ENCODE measurements at regions not wholly inside any gene's neighbourhood (a gene's known extent, or its start where the extent isn't known, plus 50 kb on each side); places are given as distances from the start of the nearest gene placed in this dataset.

DNA sequence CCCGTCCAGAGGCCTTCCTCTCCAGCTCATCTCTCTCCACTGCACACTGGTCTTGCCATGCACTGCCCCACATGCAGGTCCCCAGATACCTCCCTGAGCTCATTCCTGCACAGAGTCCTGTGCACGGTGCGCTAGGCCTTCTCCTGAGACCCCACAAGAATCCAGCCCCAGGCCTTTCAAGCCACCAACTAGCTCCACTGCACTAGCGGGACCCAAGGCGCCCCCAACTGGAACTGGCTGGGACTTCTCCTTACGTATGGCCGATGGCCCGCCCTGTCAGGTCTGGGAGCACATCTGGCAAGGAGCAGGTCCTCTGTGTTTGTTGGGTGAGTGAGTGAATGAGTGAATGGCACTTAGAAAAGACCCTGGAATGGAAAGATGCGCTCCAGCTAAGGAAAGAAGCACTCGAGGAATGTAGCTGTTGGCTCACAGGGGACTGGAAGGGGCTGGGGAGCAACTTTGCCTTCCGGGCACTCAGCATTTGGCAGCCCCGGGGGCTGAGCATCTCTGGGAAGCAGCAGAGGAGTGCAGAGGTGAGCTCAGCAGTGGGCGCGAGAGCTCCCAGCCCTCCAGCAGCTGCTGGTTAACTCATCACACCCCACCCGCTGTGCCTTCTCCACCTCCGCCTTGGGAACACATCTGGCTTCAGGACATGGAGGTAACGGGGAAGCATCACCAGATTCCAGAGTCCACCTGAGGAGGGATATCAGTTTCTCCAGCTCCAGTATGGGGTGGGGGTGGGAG, 223.1 kb downstream of the GLI2 start:
- POLR2A ChIA-PET, result no interaction called here

More for the DNA sequence above, 223.1 kb downstream of the GLI2 start:
- ATAC-seq, result peak in 1 of 2 experiments; percentile 31; a peak in 2 of 6 replicates
- Histone ChIP-seq H3K4me1 (peaks cover 53% of the 10 kb centered on the region), H3K27ac (peak overlapping the region; percentile 12 to 97; a peak in 5 of 6 replicates), H3K4me2 (no peak overlapping the region), H3K9me3 (no peaks in the 10 kb centered on the region), H3K4me3 (no peak overlapping the region)
- CTCF ChIA-PET, result interaction anchor here (0.6 to 1.5 kb wide), 9 partner anchors 10 to 263 kb away, joined by 3 to 4 read pairs (median 3); no protein-coding TSS in a partner anchor
- TF ChIP-seq MAFK (IDR thresholded peaks at IDR 0.05; ENCODE audit: partially characterized antibody) (no peak), FOXS1 (CRISPR knock-in tag; IDR thresholded peaks at IDR 0.05) (no peak), NPAS2 (CRISPR knock-in tag; IDR thresholded peaks at IDR 0.05; ENCODE audit: borderline replicate concordance) (no peak), TFCP2L1 (CRISPR knock-in tag; IDR thresholded peaks at IDR 0.05) (no peak), CHD4 (IDR thresholded peaks at IDR 0.05; ENCODE audit: borderline replicate concordance) (no peak), RNF2 (IDR thresholded peaks at IDR 0.05; ENCODE audit: borderline replicate concordance, low read depth) (no peak), KDM5A (IDR thresholded peaks at IDR 0.05) (no peak), RARB (CRISPR knock-in tag; IDR thresholded peaks at IDR 0.05) (no peak), SMC3 (IDR thresholded peaks at IDR 0.05) (0 out of 3 replicates have a peak, but pooled peaks have one; percentile 15), RAD21 (conservative IDR thresholded peaks at IDR 0.05 in 1 of 2, IDR thresholded peaks at IDR 0.05 in 1 of 2) (peak in 1 of 2 experiments; percentile 36; a peak in 3 of 5 replicates), NR3C1 (IDR thresholded peaks at IDR 0.05) (no peak), EHF (CRISPR knock-in tag; IDR thresholded peaks at IDR 0.05) (no peak), HOXB5 (CRISPR knock-in tag; IDR thresholded peaks at IDR 0.05) (no peak), ZSCAN20 (CRISPR knock-in tag; IDR thresholded peaks at IDR 0.05) (no peak)
- TF ChIP-seq, protein P1, sequence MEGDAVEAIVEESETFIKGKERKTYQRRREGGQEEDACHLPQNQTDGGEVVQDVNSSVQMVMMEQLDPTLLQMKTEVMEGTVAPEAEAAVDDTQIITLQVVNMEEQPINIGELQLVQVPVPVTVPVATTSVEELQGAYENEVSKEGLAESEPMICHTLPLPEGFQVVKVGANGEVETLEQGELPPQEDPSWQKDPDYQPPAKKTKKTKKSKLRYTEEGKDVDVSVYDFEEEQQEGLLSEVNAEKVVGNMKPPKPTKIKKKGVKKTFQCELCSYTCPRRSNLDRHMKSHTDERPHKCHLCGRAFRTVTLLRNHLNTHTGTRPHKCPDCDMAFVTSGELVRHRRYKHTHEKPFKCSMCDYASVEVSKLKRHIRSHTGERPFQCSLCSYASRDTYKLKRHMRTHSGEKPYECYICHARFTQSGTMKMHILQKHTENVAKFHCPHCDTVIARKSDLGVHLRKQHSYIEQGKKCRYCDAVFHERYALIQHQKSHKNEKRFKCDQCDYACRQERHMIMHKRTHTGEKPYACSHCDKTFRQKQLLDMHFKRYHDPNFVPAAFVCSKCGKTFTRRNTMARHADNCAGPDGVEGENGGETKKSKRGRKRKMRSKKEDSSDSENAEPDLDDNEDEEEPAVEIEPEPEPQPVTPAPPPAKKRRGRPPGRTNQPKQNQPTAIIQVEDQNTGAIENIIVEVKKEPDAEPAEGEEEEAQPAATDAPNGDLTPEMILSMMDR (IDR thresholded peaks at IDR 0.05), result 0 out of 3 replicates have a peak, but pooled peaks have one; percentile 6
- TF ChIP-seq, protein P2, sequence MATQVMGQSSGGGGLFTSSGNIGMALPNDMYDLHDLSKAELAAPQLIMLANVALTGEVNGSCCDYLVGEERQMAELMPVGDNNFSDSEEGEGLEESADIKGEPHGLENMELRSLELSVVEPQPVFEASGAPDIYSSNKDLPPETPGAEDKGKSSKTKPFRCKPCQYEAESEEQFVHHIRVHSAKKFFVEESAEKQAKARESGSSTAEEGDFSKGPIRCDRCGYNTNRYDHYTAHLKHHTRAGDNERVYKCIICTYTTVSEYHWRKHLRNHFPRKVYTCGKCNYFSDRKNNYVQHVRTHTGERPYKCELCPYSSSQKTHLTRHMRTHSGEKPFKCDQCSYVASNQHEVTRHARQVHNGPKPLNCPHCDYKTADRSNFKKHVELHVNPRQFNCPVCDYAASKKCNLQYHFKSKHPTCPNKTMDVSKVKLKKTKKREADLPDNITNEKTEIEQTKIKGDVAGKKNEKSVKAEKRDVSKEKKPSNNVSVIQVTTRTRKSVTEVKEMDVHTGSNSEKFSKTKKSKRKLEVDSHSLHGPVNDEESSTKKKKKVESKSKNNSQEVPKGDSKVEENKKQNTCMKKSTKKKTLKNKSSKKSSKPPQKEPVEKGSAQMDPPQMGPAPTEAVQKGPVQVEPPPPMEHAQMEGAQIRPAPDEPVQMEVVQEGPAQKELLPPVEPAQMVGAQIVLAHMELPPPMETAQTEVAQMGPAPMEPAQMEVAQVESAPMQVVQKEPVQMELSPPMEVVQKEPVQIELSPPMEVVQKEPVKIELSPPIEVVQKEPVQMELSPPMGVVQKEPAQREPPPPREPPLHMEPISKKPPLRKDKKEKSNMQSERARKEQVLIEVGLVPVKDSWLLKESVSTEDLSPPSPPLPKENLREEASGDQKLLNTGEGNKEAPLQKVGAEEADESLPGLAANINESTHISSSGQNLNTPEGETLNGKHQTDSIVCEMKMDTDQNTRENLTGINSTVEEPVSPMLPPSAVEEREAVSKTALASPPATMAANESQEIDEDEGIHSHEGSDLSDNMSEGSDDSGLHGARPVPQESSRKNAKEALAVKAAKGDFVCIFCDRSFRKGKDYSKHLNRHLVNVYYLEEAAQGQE (IDR thresholded peaks at IDR 0.05), result no peak
- TF ChIP-seq, protein P3, sequence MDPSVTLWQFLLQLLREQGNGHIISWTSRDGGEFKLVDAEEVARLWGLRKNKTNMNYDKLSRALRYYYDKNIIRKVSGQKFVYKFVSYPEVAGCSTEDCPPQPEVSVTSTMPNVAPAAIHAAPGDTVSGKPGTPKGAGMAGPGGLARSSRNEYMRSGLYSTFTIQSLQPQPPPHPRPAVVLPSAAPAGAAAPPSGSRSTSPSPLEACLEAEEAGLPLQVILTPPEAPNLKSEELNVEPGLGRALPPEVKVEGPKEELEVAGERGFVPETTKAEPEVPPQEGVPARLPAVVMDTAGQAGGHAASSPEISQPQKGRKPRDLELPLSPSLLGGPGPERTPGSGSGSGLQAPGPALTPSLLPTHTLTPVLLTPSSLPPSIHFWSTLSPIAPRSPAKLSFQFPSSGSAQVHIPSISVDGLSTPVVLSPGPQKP (IDR thresholded peaks at IDR 0.05; ENCODE audit: low read depth, low read length), result no peak
- TF ChIP-seq, protein P4, sequence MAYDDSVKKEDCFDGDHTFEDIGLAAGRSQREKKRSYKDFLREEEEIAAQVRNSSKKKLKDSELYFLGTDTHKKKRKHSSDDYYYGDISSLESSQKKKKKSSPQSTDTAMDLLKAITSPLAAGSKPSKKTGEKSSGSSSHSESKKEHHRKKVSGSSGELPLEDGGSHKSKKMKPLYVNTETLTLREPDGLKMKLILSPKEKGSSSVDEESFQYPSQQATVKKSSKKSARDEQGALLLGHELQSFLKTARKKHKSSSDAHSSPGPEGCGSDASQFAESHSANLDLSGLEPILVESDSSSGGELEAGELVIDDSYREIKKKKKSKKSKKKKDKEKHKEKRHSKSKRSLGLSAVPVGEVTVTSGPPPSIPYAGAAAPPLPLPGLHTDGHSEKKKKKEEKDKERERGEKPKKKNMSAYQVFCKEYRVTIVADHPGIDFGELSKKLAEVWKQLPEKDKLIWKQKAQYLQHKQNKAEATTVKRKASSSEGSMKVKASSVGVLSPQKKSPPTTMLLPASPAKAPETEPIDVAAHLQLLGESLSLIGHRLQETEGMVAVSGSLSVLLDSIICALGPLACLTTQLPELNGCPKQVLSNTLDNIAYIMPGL (CRISPR knock-in tag; IDR thresholded peaks at IDR 0.05; ENCODE audit: borderline replicate concordance), result no peak
- TF ChIP-seq, protein P5, sequence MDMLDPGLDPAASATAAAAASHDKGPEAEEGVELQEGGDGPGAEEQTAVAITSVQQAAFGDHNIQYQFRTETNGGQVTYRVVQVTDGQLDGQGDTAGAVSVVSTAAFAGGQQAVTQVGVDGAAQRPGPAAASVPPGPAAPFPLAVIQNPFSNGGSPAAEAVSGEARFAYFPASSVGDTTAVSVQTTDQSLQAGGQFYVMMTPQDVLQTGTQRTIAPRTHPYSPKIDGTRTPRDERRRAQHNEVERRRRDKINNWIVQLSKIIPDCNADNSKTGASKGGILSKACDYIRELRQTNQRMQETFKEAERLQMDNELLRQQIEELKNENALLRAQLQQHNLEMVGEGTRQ (IDR thresholded peaks at IDR 0.05), result no peak
- 88% methylated on average over 16 of the region's 17 CpGs for WGBS (ENCODE audit: missing lambda C conversion rate)
- no peak for FAIRE-seq
- no peak for DNase-seq (ENCODE audit: low read depth in 1 of 2, low spot score in 1 of 2)
